ENCODE measurements at regions not wholly inside any gene's neighbourhood (a gene's known extent, or its start where the extent isn't known, plus 50 kb on each side); places are given as distances from the start of the nearest gene placed in this dataset.

GRCh38 chr22:22143448-22143847 lies 101.1 kb upstream of the VPREB1 start:
- TF ChIP-seq ZNF274 (IDR thresholded peaks at IDR 0.05; ENCODE audit: low read depth, low read length): no peak
- H3K4me3 ChIP-seq (ENCODE audit: low read length): no peak overlapping the region

DNA sequence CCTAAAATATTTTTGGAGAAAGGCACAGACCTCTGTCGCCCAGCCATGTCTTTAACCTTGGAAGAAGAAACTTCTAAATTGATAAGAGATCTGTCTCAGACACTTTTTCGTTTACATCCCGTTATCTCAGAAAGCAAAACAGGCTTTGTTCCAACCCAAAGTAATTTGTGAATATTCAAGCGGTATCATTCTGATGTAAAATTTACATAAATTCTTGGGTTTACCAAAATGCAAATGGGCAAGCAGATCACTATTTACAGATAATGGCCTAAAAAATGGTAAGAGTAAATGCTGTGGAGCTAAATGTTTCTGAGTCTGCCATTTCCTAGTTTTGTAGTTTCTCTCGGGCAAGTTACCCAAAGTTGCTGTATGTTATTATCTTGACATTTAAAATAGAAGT lies 101.9 kb upstream of the VPREB1 start:
- no peak overlapping the region for H3K4me3 ChIP-seq (ENCODE audit: low read length)

DNA sequence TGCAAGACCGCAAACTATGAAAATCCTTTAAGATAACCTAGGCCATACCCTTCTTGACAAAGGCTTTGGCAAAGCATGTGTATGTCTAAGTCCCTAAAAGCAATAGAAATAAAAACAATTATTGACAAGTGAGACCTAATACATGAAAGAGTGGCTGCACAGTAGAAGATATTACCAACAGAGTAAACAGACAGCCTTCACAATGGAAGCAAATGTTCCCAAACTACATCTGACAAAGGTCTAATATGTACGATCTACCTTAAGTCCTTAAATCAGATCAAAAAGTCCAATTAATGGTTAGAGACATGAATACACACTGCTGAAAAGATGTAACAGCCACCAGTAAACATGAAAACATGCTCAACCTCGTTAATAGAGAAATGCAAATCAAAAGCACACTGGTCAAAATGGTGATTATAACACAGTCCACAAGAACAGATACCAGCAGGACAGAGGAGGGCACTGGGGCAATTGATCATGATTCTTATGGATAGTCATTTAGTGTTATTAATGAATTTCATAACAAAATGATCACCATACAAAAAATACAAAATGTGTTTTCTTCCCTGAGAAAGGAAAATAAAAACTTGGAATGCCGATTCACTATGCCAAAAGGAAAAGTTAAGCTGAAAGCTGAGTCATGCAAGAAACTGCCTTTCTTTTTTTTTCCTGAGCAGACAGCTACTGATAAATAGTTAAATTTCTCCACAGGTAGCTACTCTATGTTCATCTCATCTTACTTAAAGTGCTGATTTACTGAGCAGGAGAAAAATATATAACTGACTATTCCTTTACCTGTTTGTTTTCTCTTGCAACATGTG lies 102.6 kb upstream of the VPREB1 start:
- TF ChIP-seq ZNF274 (IDR thresholded peaks at IDR 0.05; ENCODE audit: low read depth, low read length): no peak
- H3K4me3 ChIP-seq (ENCODE audit: low read length): no peak overlapping the region

More for the DNA sequence above, 101.9 kb upstream of the VPREB1 start:
- no peak for TF ChIP-seq ZNF274 (IDR thresholded peaks at IDR 0.05; ENCODE audit: low read depth, low read length)

GRCh38 chr22:22141031-22141430 lies 103.6 kb upstream of the VPREB1 start:
- no peak for TF ChIP-seq ZNF274 (IDR thresholded peaks at IDR 0.05; ENCODE audit: low read depth, low read length)
- H3K4me3 ChIP-seq (ENCODE audit: low read length): no peak overlapping the region

DNA sequence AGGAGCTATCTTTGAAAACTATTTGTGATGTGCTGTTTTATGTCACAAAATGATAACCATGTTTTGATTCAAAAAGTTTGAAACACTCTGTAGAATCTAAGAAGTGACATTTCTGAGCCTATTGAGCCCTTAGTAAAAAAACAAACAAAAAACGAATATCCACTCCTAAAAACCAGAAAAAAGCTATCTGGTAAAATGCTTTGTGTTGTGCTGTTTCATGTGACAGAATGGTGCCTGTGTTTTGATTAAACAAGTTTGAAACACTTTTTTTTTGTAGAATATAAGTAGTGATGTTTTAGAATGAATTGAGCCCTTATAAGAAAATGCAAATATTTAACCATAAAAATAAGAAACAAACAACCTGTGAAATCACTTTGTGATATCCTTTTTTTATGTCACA lies 105.2 kb upstream of the VPREB1 start:
- TF ChIP-seq ZNF274 (IDR thresholded peaks at IDR 0.05; ENCODE audit: low read depth, low read length): no peak
- H3K4me3 ChIP-seq (ENCODE audit: low read length): no peak overlapping the region

DNA sequence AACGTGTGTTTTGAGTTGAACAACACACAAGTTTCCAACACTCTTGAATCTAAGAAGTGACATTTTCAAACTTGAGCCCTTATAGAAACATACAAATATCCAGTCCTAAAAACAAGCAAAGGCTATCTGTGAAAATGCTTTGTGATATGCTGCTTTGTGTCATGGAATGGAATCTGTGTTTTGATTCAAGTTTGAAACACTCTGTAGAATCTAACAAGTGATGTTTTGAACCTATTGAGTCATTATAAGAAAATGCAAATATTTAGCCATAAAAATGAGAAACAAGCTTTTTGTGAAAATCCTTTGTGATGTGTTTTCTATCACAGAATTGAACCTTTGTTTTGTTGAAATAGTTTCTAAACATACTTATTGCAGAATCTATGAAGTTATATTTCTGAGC lies 105.7 kb upstream of the VPREB1 start:
- no peak overlapping the region for H3K4me3 ChIP-seq (ENCODE audit: low read length)
- no peak for TF ChIP-seq ZNF274 (IDR thresholded peaks at IDR 0.05; ENCODE audit: low read depth, low read length)

- no peak overlapping the region for H3K4me3 ChIP-seq (ENCODE audit: low read length)
- no peak for TF ChIP-seq ZNF274 (IDR thresholded peaks at IDR 0.05; ENCODE audit: low read depth, low read length)
Measured at GRCh38 chr22:22137891-22138290, 106.7 kb upstream of the VPREB1 start.

DNA sequence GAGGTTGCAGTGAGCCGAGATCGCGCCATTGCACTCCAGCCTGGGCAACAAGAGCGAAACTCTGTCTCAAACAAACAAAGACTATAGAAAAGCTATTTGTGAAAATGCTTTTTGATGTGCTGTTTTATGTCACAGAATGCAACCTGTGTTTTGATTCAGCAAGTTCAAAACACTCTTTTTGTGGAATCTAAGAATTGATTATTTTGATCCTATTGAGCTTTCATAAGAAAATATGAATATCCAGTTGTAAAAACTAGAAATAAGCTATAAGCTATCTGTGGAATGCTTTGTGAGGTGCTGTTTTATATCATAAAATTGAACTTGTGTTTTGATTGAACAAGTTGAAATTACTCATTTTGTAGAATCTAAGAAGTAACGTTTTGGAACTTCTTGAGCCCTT lies 110.7 kb upstream of the VPREB1 start:
- H3K4me3 ChIP-seq (ENCODE audit: low read length): no peak overlapping the region
- no peak for TF ChIP-seq ZNF274 (IDR thresholded peaks at IDR 0.05; ENCODE audit: low read depth, low read length)

DNA sequence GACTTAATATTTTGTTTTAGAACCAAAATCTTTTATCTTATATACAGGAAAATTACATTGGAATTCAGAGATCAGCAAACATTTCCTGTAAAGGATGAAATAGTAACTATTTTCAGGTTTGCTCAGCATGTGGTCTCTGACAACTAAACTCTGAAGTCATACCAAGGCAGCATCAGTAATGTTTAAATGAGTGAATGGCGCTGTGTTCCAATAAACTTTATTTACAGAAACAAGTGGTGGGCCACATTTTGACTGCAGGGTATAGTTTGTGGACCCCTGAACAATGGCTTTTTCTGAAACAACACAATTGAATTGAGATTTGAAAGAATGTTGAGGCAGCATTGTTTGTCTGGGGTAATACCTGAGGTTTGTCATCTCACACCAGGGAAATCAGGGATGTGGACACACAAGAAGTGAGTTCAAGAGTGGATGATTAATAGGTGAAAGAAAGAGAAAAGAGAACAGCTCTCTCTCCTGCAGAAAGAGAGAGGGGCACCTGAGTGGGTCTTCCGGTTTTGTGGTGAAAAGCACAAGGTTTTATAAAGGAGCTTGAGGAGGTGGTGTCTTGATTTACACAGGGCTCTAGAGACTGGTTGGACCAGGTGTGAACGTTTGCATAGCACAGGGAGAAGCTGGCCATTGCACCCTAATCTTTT lies 113.5 kb upstream of the VPREB1 start:
- no peak for TF ChIP-seq ZNF274 (IDR thresholded peaks at IDR 0.05; ENCODE audit: low read depth, low read length)

DNA sequence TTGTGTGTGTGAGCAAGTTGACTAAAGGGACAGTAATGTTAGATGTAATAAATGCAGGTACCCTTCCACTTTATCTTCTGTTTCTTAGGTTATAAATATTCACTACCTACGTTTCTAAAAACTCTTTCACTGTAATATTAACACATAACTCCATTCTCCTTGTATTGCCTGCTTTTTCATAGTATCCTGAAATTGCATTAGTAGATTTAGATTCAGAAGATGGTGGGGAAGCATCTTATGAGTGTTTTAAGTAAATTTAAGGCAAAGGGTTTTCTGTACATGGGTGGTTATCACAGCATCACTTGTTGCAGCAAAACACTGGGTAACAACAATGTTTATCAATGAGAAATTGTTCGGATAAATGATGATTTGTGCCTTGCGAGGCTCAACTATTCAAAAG lies 115.2 kb upstream of the VPREB1 start:
- no peak overlapping the region for H3K4me3 ChIP-seq (ENCODE audit: low read length)
- TF ChIP-seq ZNF274 (IDR thresholded peaks at IDR 0.05; ENCODE audit: low read depth, low read length): no peak

More for the DNA sequence above, 113.5 kb upstream of the VPREB1 start:
- H3K4me3 ChIP-seq (ENCODE audit: low read length): no peak overlapping the region

- no peak overlapping the region for H3K4me3 ChIP-seq (ENCODE audit: low read length)
- no peak for TF ChIP-seq ZNF274 (IDR thresholded peaks at IDR 0.05; ENCODE audit: low read depth, low read length)
Measured at GRCh38 chr22:22128440-22128839, 116.1 kb upstream of the VPREB1 start.

DNA sequence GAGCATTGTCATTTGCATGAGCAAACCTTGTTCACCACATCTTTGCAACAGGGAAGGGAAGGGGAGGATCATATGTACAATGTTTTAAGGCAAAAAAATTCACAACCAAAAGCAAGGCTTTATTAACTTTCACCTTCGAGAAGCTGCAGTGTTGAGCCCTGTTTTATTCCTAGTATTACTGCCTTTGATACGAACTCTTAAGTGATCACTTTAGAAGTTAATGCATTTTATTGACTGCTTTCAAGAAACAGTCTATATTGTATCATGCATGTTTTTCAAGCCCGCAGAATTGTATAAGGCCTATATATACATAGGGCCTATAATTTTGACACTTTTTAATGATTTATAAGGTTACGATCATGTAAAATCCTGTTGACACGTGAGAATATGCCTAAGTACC lies 117.5 kb upstream of the VPREB1 start:
- no peak for TF ChIP-seq ZNF274 (IDR thresholded peaks at IDR 0.05; ENCODE audit: low read depth, low read length)
- H3K4me3 ChIP-seq (ENCODE audit: low read length): no peak overlapping the region

DNA sequence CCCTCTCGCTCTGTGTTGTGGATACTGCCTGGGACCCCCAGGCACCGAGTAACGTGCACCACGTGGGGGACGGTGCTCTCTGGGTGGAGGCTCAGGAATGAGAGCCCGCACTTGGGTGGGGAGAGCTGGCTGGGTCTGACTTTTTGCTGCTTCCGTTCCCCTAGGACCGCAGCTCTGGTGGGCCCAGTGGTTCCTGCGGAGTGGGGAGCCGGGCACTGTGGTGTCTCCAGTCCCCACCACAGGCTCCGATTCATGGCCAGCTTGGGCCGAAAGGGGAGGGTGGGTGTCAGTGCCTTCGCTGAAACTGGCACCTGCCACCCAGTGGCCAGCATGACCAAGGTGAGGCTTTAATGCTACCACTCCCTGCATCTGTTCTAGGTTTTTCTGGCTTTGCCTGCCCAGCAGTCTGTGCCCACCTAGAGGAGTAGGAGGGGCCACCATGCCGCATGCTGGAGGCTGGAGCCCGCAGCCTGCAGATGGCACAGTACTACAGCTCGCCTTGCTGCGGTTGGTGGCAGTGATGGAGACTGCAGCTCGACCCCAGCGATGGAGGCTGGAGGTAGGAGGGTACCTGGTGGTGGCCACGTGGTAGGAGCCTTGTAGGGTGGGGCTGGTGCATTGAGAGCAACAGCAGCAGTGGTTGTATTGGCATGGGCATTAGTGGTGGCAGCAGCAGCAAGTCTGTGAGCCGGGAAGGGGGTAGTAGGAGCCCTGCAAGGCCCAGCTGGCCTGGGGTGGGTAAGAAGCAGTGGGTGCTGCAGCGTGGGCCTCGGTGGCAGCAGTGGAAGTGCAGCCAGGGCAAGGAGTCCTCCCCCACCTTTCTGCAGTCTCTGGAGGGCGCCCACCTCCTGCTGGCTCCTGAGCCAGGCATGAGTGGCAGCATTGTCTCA lies 118.8 kb upstream of the VPREB1 start:
- TF ChIP-seq ZNF274 (IDR thresholded peaks at IDR 0.05; ENCODE audit: low read depth, low read length): no peak
- H3K4me3 ChIP-seq (ENCODE audit: low read length): no peak overlapping the region

DNA sequence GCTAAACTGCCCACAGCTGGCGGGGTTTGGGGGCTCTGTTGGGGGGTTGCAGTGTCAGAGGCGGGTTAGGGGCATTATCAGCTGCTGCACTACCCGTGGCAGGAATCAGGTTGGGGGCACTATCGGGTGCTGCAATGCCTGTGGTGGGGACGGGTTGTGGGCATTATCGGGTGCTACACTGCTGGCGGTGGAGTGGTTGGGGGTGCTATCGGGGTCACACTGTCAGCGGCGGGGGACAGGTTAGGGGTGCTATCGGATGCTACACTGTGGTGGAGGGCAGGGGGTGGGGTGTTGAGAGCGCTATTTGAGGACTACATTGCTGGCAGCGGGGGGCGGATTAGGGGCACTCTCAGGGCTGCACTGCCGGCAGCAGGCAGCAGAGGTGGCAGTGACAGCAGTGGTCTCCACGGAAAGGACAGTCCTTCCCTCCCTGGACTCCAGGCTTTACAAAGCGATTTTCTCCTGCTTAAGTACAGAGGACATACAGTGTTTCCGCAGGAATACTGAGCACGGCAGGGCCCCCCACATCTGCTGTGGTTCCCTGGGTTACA lies 119.5 kb upstream of the VPREB1 start:
- no peak overlapping the region for H3K4me3 ChIP-seq (ENCODE audit: low read length)
- no peak for TF ChIP-seq ZNF274 (IDR thresholded peaks at IDR 0.05; ENCODE audit: low read depth, low read length)
